COR-L47 (cell line): ENCODE measurements at regions not wholly inside any gene's neighbourhood (a gene's known extent, or its start where the extent isn't known, plus 50 kb on each side); places are given as distances from the start of the nearest gene placed in this dataset.

Source experiments
- DNase-seq: peaks from one replicate; lab custom pipeline; 2025; lab: John Stamatoyannopoulos, UW

GRCh38 chr12:124443931-124444712, 123.3 kb downstream of the NCOR2 start:
- DNase-seq, result no peak

- no peak for DNase-seq
These were observed 124.5 kb downstream of the NCOR2 start for GRCh38 chr12:124442772-124443445.

GRCh38 chr12:124442281-124442680, 125.1 kb downstream of the NCOR2 start:
- DNase-seq, result no peak

GRCh38 chr12:124441443-124442194, 125.8 kb downstream of the NCOR2 start:
- DNase-seq, result no peak

- DNase-seq, result no peak
These were observed 126.5 kb downstream of the NCOR2 start for GRCh38 chr12:124440841-124441381.

- DNase-seq, result no peak
These were observed 127.3 kb downstream of the NCOR2 start for GRCh38 chr12:124440031-124440626.

- no peak for DNase-seq
These were observed 128.9 kb downstream of the NCOR2 start for GRCh38 chr12:124438437-124439056.

GRCh38 chr12:124437617-124438436, 129.6 kb downstream of the NCOR2 start:
- no peak for DNase-seq

GRCh38 chr12:124437121-124437520, 130.3 kb downstream of the NCOR2 start:
- DNase-seq, result no peak

GRCh38 chr12:124436366-124436765, 131.0 kb downstream of the NCOR2 start:
- no peak for DNase-seq

GRCh38 chr12:124435806-124436345, 131.5 kb downstream of the NCOR2 start:
- no peak for DNase-seq

- no peak for DNase-seq
These were observed 132.2 kb downstream of the NCOR2 start for GRCh38 chr12:124434951-124435805.

- DNase-seq, result no peak
These were observed 133.1 kb downstream of the NCOR2 start for GRCh38 chr12:124434354-124434753.

- DNase-seq, result no peak
These were observed 133.5 kb downstream of the NCOR2 start for GRCh38 chr12:124433879-124434278.

GRCh38 chr12:124433147-124433874, 134.1 kb downstream of the NCOR2 start:
- DNase-seq, result no peak

GRCh38 chr12:124432376-124432775, 135.0 kb downstream of the NCOR2 start:
- DNase-seq, result no peak

GRCh38 chr12:124431971-124432370, 135.4 kb downstream of the NCOR2 start:
- DNase-seq, result no peak

GRCh38 chr12:124430491-124430890, 135.6 kb downstream of the RFLNA start:
- DNase-seq, result no peak

GRCh38 chr12:124429535-124429934, 134.6 kb downstream of the RFLNA start:
- DNase-seq, result no peak
